Cardiac muscle cell (in vitro differentiated cells and primary cell): ENCODE measurements at regions not wholly inside any gene's neighbourhood (a gene's known extent, or its start where the extent isn't known, plus 50 kb on each side); places are given as distances from the start of the nearest gene placed in this dataset.

Experiments used
- DNase-seq, 2 donors: peaks; one replicate each; pipeline versions ENCODE4 v3.0.0 to v3.0.0-alpha.2; 2010 to 2017; ENCODE audit warnings: low read depth in 1 of 2, low spot score in 1 of 2
- H3K27ac ChIP-seq: fragments of 200-600 bp; sonication (generic); 2 replicates; pipeline ENCODE4 v1.5.1; 2016
- H3K27me3 ChIP-seq: fragments of 200-600 bp; sonication (generic); 2 replicates; pipeline ENCODE4 v1.6.0; 2016; ENCODE audit warnings: control low read depth
- H3K36me3 ChIP-seq: fragments of 200-600 bp; sonication (generic); 2 replicates; pipeline ENCODE4 v1.5.1; 2016; ENCODE audit warnings: control low read depth
- H3K4me1 ChIP-seq: fragments of 200-600 bp; sonication (generic); 2 replicates; pipeline ENCODE4 v1.8.1; 2017; ENCODE audit warnings: low read depth, mild to moderate bottlenecking, mixed run types
- H3K4me3 ChIP-seq: fragments of 200-600 bp; sonication (generic); 2 replicates; pipeline ENCODE4 v1.5.1; 2016; ENCODE audit warnings: mild to moderate bottlenecking
- H3K9me3 ChIP-seq: fragments of 200-600 bp; sonication (generic); 2 replicates; pipeline ENCODE4 v1.5.1; 2017; ENCODE audit warnings: low read depth, mild to moderate bottlenecking, control low read depth
- CTCF ChIP-seq: IDR thresholded peaks from 2 replicates; pipeline ENCODE4 v1.5.1; 2012; ENCODE audit warnings: low read depth, mild to moderate bottlenecking, low read length

DNA sequence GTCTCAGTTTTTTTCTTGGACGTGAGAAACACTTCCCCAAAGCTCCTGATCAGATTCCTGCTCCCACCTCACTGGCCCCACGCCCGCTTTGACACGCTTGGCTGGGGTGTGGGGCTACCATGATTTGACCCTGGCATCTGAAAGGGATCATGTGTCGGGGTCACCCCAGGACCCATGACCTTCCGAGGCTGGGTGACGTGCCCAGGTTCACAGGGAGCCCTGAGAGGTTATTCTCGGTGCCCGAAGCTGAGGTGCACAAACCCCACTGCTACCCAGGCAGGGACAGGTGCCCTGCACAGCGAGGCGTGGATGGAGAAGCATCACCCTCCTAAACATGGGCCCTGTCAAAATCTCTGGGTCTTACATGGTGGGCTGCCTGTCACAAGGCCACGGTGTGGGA, 404.1 kb downstream of the GALR1 start:
- no peak overlapping the region for H3K27ac ChIP-seq
- no peak for TF ChIP-seq CTCF
- no peak overlapping the region for H3K4me3 ChIP-seq
- H3K36me3 ChIP-seq = no peaks in the 10 kb centered on the region
- H3K27me3 ChIP-seq = peaks cover 12% of the 10 kb centered on the region
- H3K4me1 ChIP-seq = no peaks in the 10 kb centered on the region
- H3K9me3 ChIP-seq = no peaks in the 10 kb centered on the region
- DNase-seq = no peak

GRCh38 chr18:77654302-77654701, 404.7 kb downstream of the GALR1 start:
- Histone ChIP-seq H3K4me1 (no peaks in the 10 kb centered on the region), H3K4me3 (no peak overlapping the region), H3K9me3 (no peaks in the 10 kb centered on the region), H3K36me3 (no peaks in the 10 kb centered on the region), H3K27me3 (peaks cover 12% of the 10 kb centered on the region), H3K27ac (no peak overlapping the region)
- TF ChIP-seq CTCF = no peak
- DNase-seq = no peak

- H3K9me3 ChIP-seq = no peaks in the 10 kb centered on the region
- H3K4me1 ChIP-seq = no peaks in the 10 kb centered on the region
- H3K36me3 ChIP-seq = no peaks in the 10 kb centered on the region
- no peak for TF ChIP-seq CTCF
- H3K27me3 ChIP-seq = no peaks in the 10 kb centered on the region
- H3K27ac ChIP-seq = no peak overlapping the region
- no peak overlapping the region for H3K4me3 ChIP-seq
- DNase-seq = no peak
Measured at GRCh38 chr18:77657651-77658298, 408.1 kb downstream of the GALR1 start.

DNA sequence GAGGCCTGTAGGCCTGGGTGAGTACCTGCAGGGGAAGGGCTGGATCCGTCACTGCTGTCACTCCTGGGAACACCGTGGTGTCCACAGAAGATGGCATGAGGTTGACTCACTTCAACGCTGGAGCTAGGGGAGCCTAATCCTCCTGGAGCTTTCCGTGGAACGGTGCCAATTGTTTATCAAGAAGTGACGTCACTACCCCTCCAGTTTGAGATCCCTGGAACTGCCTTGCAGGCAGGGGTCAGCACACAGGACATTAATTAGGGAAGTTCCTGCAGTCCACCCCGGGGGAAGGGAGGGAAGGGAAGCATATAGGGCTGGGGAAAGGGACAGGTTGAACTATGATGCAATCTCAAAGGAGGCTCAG, 408.6 kb downstream of the GALR1 start:
- Histone ChIP-seq H3K9me3 (no peaks in the 10 kb centered on the region), H3K4me1 (no peaks in the 10 kb centered on the region), H3K36me3 (no peaks in the 10 kb centered on the region), H3K4me3 (no peak overlapping the region), H3K27me3 (no peaks in the 10 kb centered on the region), H3K27ac (no peak overlapping the region)
- no peak for TF ChIP-seq CTCF
- DNase-seq = no peak

- Histone ChIP-seq H3K4me1 (no peaks in the 10 kb centered on the region), H3K4me3 (no peak overlapping the region), H3K27ac (no peak overlapping the region), H3K9me3 (no peaks in the 10 kb centered on the region), H3K27me3 (no peaks in the 10 kb centered on the region), H3K36me3 (no peaks in the 10 kb centered on the region)
- no peak for TF ChIP-seq CTCF
- no peak for DNase-seq
Measured at GRCh38 chr18:77658751-77659448, 409.3 kb downstream of the GALR1 start.
